GM21786 (cell line): ENCODE measurements at regions not wholly inside any gene's neighbourhood (a gene's known extent, or its start where the extent isn't known, plus 50 kb on each side); places are given as distances from the start of the nearest gene placed in this dataset.
"Not testable (repeated sequence)": the region's sequence is repeated elsewhere in the genome, so short reads cannot be mapped to it uniquely, and the experiment has no call there.

Experiments used
- ATAC-seq: cut with Tn5 transposase; IDR thresholded peaks from one replicate; pipeline ENCODE4 v1.9.1; 2021; ENCODE audit not compliant: unreplicated experiment

- ATAC-seq = peak; percentile 90
These were observed 955.6 kb downstream of the TBC1D32 start for GRCh38 chr6:120378582-120379220.

DNA sequence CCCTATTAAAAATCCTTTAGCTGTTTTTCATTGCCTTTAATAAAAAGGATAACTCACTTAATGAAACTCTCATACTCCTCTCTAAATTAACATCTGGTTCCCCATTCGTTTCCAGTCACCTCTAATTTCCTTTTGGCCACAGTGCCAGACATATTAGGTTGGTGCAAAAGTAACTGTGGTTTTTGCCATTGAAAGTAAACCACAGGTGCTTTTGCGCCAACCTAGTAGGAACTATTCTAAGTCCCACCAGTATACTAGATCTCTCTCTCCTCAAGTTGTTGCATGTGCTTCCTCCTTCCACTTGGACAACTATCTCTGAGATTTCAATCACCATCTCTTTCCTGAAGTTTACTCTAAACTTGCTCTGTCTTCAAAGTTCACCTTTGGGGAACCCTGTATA lies 961.1 kb downstream of the TBC1D32 start:
- no peak for ATAC-seq

GRCh38 chr6:120363429-120363828 lies 970.9 kb downstream of the TBC1D32 start:
- no peak for ATAC-seq

GRCh38 chr6:120358535-120358934 lies 975.7 kb downstream of the TBC1D32 start:
- not testable (repeated sequence) for ATAC-seq

GRCh38 chr6:120357447-120357846 lies 976.8 kb downstream of the TBC1D32 start:
- ATAC-seq = no peak

- no peak for ATAC-seq
These were observed 978.5 kb downstream of the TBC1D32 start for GRCh38 chr6:120355822-120356221.

DNA sequence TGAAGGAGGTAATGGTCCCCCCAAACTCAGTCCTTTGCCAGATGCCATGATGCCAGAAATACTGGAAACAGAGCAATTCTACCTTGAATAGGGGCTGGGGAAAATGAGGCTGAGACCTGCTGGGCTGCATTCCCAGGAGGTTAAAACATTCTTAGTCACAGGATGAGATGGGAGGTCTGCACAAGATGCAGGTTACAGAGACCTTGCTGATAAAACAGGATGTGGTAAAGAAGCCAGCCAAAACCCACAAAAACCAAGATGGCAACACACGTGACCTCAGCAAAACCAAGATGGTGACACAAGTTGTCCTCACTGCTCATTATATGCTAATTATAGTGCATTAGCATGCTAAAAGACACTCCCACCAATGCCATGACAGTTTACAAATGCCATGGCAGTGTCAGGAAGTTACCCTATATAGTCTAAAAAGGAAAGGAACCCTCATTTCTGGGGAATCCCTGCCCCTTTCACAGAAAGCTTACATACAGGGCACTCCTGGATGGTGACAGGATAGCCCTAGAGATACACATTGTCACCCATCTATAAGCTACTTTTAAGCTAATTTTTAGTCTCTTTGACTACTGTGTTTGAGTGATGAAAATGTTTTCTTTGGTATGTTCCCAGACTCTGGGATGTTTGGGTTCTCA lies 979.7 kb downstream of the TBC1D32 start:
- ATAC-seq = no peak

- ATAC-seq = no peak
These were observed 981.8 kb downstream of the TBC1D32 start for GRCh38 chr6:120352491-120352890.

GRCh38 chr6:120348926-120349325 lies 985.4 kb downstream of the TBC1D32 start:
- no peak for ATAC-seq

GRCh38 chr6:120328521-120328920 lies 979.0 kb upstream of the MAN1A1 start:
- ATAC-seq = no peak

DNA sequence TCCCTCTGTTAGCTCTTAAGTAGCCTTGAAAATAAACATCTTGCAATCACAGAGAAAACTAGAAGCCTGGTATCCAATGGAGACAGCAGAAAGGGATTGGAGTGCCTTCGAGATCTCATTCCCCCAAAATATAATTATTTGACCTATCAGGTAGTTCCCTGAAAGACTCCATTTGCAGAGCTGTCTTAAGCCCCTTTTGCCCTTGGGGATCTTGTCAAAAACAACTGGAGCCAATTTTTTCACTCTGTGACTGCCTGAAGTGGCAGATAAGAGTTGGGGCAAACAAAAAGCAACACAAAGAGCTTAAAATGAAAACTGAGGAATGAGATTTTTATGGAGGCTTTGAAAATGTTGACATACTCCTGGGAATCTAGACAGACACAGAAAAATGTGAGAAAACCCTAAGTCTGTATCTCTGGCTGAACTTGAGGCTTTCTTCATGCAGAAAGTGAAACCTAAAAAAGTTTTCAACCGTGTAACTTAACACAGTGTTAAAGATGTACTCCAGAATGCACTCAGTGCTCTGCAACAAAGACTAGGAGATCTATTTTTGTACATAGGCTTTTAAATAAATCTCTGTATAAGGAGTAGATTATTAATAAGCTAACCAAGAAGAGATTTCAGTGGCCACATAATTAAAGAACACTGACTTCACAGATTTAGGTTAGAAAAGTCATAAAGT lies 971.1 kb upstream of the MAN1A1 start:
- no peak for ATAC-seq

DNA sequence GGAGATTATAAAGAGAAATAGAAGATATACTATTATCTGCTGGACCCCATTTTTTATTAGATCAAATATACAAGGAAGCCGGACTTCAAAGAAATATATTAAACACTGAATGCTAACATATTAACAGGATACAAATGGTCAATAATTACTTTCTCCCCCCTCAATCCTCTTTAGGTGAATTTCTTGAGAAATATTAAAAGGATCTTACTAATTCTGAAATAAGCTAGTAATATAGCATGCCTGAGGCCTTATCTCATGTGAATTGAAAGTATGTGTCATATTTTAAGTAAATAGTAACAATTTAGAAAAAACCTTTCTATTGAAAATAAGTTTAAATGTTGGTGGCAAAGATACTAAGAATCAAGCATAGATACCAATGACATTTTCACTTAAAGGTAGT lies 954.7 kb upstream of the MAN1A1 start:
- no peak for ATAC-seq

- no peak for ATAC-seq
These were observed 954.0 kb upstream of the MAN1A1 start for GRCh38 chr6:120303527-120303926.

DNA sequence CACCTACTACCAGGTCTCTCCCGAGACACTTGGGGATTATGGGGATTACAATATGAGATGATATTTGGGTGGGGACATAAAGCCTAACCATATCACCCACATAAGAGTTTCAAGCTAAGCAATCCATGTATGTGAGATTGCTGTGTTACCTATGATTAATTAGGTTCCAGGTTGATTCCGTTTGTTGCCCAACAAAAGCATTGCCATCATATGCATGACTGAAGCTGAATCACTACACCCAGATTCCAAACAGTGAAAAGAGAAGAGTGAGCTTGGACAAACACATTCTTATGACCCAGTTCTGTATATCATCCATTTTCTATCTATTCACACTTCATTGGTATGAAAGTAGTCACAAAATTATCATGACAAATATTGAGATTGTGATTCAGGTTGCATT lies 952.5 kb upstream of the MAN1A1 start:
- no peak for ATAC-seq

GRCh38 chr6:120290964-120291363 lies 941.4 kb upstream of the MAN1A1 start:
- no peak for ATAC-seq

DNA sequence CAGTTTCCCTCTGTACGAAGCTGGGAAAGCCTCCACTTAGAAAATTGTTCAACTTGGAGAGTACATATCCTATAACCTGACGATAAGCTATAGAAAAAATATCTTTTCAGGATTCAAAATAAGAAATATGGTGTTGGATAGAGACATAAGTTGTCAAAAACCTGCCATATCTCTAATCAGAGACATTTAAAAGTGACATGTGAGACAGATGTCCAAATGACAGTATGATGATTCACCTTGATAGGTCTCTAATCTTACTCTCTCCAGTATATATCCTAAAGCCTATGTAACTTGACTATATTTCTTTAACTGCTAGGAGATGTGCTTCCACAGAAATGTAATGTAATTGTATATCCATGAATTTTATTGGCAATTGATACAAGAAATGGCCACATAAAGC lies 932.4 kb upstream of the MAN1A1 start:
- ATAC-seq = no peak

GRCh38 chr6:120279466-120280167 lies 930.1 kb upstream of the MAN1A1 start:
- ATAC-seq = no peak

DNA sequence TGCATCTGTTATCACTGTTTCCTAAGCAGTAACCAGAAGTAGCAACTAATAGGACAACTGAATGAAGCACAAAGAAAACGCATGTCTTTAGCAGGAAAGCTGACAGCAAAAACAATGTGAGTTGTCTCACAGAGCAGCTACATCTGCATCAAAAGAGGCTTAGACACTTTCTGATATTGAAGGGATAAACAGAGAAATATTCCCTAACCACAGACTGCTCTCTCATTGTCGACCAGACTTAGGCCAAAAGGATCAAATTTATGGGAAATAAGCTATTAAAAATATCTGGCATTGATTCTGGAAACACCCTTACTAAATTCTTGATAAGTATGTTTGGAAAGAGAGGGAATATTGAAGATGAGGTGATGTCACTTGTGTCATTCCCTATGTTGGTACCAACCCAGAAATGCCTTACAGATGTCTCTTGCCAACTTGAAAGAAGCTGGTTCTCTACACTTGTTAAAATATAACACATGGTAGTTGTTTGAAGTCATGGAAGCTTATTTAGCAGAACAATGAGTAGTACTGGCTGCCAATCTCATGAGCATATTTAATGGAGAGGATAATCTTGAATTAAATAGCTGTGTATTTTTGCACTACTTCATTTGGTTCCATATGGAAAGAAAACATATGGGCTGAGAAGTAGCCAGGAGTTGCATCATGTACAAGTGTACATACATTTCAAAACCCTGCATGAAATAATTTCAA lies 929.3 kb upstream of the MAN1A1 start:
- no peak for ATAC-seq

DNA sequence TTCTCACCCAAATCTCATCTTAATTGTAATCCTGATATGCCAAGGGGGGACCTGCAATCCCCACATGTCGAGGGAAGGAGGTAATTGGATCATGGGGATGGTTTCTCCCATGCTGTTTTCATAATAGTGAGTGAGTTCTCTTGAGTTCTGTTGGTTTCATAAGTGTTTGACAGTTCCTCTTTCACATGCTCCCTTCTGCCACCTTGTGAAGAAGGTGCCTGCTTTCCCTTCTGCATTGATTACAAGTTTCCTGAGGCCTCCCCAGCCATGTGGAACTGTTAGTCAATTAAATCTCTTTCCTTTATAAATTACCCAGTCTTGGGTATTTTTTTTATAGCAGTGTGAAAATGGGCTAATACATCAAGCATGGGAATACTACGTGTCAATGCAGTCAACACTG lies 925.0 kb upstream of the MAN1A1 start:
- ATAC-seq = peak; percentile 83

GRCh38 chr6:120273411-120273810 lies 923.9 kb upstream of the MAN1A1 start:
- ATAC-seq = no peak

- ATAC-seq = no peak
These were observed 922.5 kb upstream of the MAN1A1 start for GRCh38 chr6:120272038-120272437.
